ENCODE measurements at regions not wholly inside any gene's neighbourhood (a gene's known extent, or its start where the extent isn't known, plus 50 kb on each side); places are given as distances from the start of the nearest gene placed in this dataset.

DNA sequence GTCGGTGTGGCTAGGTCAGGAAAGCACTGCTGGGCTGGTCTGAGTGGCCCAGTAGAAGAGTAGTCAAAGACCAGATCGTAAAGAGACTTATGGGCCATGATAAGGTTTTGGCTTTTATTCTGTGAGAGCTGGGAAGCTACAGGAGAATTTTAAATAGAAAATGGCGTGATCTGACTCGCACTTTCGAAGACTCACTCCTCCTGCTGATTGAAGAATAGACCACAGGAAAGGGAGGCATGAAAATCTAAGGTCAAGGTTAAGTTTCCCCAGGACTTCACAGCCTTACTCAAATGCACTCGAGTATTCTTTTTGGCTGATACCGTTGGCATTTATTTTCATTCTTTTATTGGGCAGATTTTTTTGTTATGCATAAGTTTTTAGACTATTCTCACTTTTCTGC, 231.4 kb upstream of the ANKRD50 start:
- no peak for DNase-seq
- H3K9me3 ChIP-seq = no peaks in the 10 kb centered on the region
- no peak overlapping the region for H3K4me3 ChIP-seq
- H3K36me3 ChIP-seq = no peaks in the 10 kb centered on the region
- intact Hi-C loops (cut with DNase I) = no loop called here
- H3K4me1 ChIP-seq (ENCODE audit: insufficient read depth) = no peaks in the 10 kb centered on the region
- TF ChIP-seq POLR2A (IDR thresholded peaks at IDR 0.05) (no peak), EP300 (IDR thresholded peaks at IDR 0.05) (no peak)
- TF ChIP-seq, protein P1, sequence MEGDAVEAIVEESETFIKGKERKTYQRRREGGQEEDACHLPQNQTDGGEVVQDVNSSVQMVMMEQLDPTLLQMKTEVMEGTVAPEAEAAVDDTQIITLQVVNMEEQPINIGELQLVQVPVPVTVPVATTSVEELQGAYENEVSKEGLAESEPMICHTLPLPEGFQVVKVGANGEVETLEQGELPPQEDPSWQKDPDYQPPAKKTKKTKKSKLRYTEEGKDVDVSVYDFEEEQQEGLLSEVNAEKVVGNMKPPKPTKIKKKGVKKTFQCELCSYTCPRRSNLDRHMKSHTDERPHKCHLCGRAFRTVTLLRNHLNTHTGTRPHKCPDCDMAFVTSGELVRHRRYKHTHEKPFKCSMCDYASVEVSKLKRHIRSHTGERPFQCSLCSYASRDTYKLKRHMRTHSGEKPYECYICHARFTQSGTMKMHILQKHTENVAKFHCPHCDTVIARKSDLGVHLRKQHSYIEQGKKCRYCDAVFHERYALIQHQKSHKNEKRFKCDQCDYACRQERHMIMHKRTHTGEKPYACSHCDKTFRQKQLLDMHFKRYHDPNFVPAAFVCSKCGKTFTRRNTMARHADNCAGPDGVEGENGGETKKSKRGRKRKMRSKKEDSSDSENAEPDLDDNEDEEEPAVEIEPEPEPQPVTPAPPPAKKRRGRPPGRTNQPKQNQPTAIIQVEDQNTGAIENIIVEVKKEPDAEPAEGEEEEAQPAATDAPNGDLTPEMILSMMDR (IDR thresholded peaks at IDR 0.05) = no peak
- H3K27me3 ChIP-seq = no peaks in the 10 kb centered on the region
- no peak overlapping the region for H3K27ac ChIP-seq
- 37 to 47% (median 41%) methylated on average over 7 of the region's 7 CpGs for WGBS, 3 donors

DNA sequence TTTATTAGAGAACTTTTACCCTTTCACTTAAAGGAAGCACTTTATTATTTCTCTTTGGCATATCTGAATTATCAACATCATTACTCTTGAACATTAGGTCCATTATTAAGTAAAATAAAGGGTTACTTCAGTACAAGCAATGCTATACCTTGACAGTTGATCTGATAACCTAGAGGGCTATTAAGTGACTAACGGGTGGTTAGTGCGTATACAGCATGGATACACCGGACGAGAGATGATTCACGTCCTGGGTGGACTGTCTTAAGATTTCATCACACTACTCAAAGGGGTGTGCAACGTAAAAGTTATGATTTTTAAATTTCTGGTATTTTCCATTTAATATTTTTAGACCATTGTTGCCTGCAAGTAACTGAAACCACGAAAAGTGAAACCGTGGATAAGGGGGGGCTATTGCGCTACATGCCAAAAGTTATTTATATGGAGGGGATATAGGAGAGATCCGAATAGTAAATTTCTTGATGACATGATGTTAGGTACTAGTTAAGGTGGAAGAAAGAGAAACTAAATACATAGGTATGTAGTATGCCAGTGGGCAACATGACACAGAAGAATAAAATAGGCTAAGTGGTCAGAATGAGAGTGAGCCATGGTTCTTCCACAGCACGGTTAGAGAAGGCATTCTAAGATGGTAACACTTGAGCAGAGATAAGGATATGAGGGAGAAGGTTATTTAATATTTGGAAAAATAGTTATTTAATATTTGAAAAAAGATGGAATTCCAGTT, 230.8 kb upstream of the ANKRD50 start:
- Histone ChIP-seq H3K27me3 (no peaks in the 10 kb centered on the region), H3K27ac (no peak overlapping the region), H3K36me3 (no peaks in the 10 kb centered on the region), H3K4me1 (ENCODE audit: insufficient read depth) (no peaks in the 10 kb centered on the region), H3K4me3 (no peak overlapping the region), H3K9me3 (no peaks in the 10 kb centered on the region)
- TF ChIP-seq EP300 (IDR thresholded peaks at IDR 0.05) (no peak), POLR2A (IDR thresholded peaks at IDR 0.05) (no peak)
- TF ChIP-seq, protein P1 (IDR thresholded peaks at IDR 0.05) = no peak
- WGBS, 3 donors = 84 to 94% (median 92%) methylated on average over 11 of the region's 11 CpGs
- intact Hi-C loops (cut with DNase I) = no loop called here
- DNase-seq = no peak

DNA sequence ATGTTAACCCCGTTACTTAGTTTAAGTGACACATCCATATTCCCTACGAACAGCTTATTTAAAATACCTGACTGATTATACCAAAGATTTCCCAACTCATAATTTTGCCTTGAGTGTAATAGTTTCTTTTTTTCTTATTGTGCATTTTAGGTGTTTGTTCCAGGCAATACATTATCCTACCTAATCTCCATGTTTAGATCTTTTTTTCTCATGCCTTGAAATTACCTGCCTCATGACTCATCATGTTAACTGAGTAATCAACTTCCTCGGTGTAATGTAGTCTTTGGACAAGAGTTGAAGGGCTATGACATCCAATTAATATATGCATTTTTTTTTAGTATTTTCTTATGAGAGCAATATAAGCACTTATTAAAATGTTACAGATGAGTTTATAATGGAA, 228.7 kb upstream of the ANKRD50 start:
- WGBS, 3 donors = 77 to 94% (median 94%) methylated on average over 3 of the region's 3 CpGs

DNA sequence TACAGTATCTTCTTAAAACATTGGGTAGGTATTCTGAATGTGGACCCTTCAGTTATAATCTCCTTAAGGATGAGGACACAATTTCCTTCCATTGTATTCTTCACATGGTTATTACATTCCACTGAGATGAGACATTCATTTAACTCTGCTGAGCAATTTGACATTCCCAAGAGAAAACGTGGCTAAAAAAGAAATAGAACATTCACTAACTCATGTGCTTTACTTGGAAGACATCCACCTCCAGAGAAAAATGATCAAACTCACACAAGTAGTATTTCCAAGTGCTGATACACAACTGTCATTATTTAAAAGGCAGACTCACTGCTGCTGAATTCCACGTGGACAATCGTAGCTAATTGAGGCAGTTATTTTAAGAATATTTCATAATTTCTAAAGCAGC, 227.9 kb upstream of the ANKRD50 start:
- whole genome bisulfite sequencing, 3 donors = 3 to 5% (median 4%) methylated on average over 3 of the region's 3 CpGs
- DNase-seq = no peak
- Histone ChIP-seq H3K4me3 (no peak overlapping the region), H3K4me1 (ENCODE audit: insufficient read depth) (no peaks in the 10 kb centered on the region), H3K9me3 (no peaks in the 10 kb centered on the region), H3K36me3 (no peaks in the 10 kb centered on the region), H3K27ac (no peak overlapping the region), H3K27me3 (no peaks in the 10 kb centered on the region)
- intact Hi-C loops (cut with DNase I) = no loop called here
- TF ChIP-seq POLR2A (IDR thresholded peaks at IDR 0.05) (no peak), EP300 (IDR thresholded peaks at IDR 0.05) (no peak)
- TF ChIP-seq, protein P1 (IDR thresholded peaks at IDR 0.05) = no peak

More for the DNA sequence above, 228.7 kb upstream of the ANKRD50 start:
- no peaks in the 10 kb centered on the region for H3K27me3 ChIP-seq
- TF ChIP-seq, protein P1 (IDR thresholded peaks at IDR 0.05) = no peak
- no peak for TF ChIP-seq EP300 (IDR thresholded peaks at IDR 0.05)
- TF ChIP-seq POLR2A (IDR thresholded peaks at IDR 0.05) = no peak
- H3K9me3 ChIP-seq = no peaks in the 10 kb centered on the region
- no peak overlapping the region for H3K4me3 ChIP-seq
- no peak for DNase-seq
- H3K4me1 ChIP-seq (ENCODE audit: insufficient read depth) = no peaks in the 10 kb centered on the region
- intact Hi-C loops (cut with DNase I) = no loop called here
- no peak overlapping the region for H3K27ac ChIP-seq
- no peaks in the 10 kb centered on the region for H3K36me3 ChIP-seq
